IMR-90 (cell line): ENCODE measurements at regions not wholly inside any gene's neighbourhood (a gene's known extent, or its start where the extent isn't known, plus 50 kb on each side); places are given as distances from the start of the nearest gene placed in this dataset.

Experiments used
- ATAC-seq: fragments of 200-7000 bp; cut with Tn5 transposase; 2 replicates; pipeline ENCODE4 v1.9.1; 2020; ENCODE audit warnings: low read depth, mild to moderate bottlenecking, moderate library complexity
- BruUV-seq: library from RNA; stranded (reverse); fragments of 400-500 nt; replicated peaks from 2 replicates; lab custom pipeline; 2021; lab: Mats Ljungman, UMichigan
- CTCF ChIA-PET: fragments of 300-600 bp; formaldehyde crosslinking; extraction: SDS; loops from one replicate; lab custom pipeline; 2021; ENCODE audit warnings: antibody characterized with exemption; lab: Yijun Ruan, JAX
- POLR2A ChIA-PET: fragments of 300-600 bp; sonication (Branson Sonifier 250); formaldehyde crosslinking; loops from one replicate; lab custom pipeline; 2022; ENCODE audit warnings: antibody characterized with exemption; ENCODE audit not compliant: unreplicated experiment; lab: Charles Lee
- DNase-seq: peaks from one replicate; pipeline ENCODE4 v3.0.0; 2013
- H2AFZ ChIP-seq: replicated peaks from 2 replicates; pipeline ENCODE3; 2013; ENCODE audit warnings: low read length, mild to moderate bottlenecking; ENCODE audit not compliant: poor library complexity
- H2AK5ac ChIP-seq: 2 replicates; pipeline ENCODE4 v1.6.1; 2013; ENCODE audit warnings: low read depth, low read length, inconsistent platforms
- H2AK9ac ChIP-seq: replicated peaks from 2 replicates; pipeline ENCODE3; 2013; ENCODE audit warnings: mild to moderate bottlenecking, low read depth, low read length, moderate library complexity; ENCODE audit not compliant: poor library complexity
- H2BK120ac ChIP-seq: 2 replicates; pipeline ENCODE4 v1.6.1; 2013; ENCODE audit warnings: low read depth, low read length, inconsistent platforms
- H2BK15ac ChIP-seq: 3 replicates; pipeline ENCODE4 v1.6.1; 2013; ENCODE audit warnings: low read depth, low read length, inconsistent platforms
- H2BK20ac ChIP-seq: 2 replicates; pipeline ENCODE4 v1.6.1; 2013; ENCODE audit warnings: low read depth, mild to moderate bottlenecking, inconsistent platforms, low read length, moderate library complexity
- H2BK5ac ChIP-seq: 2 replicates; pipeline ENCODE4 v1.6.1; 2013; ENCODE audit warnings: mild to moderate bottlenecking, low read depth, low read length, inconsistent platforms; ENCODE audit not compliant: poor library complexity, severe bottlenecking
- H3K14ac ChIP-seq: replicated peaks from 2 replicates; pipeline ENCODE4 v1.6.1; 2013; ENCODE audit warnings: low read depth, low read length, inconsistent platforms
- H3K18ac ChIP-seq: 2 replicates; pipeline ENCODE4 v1.6.1; 2013; ENCODE audit warnings: low read depth, low read length, control low read depth
- H3K23ac ChIP-seq: 2 replicates; pipeline ENCODE4 v1.6.1; 2013; ENCODE audit warnings: low read depth, low read length, inconsistent platforms
- H3K27ac ChIP-seq: 2 replicates; pipeline ENCODE4 v1.5.1; 2013; ENCODE audit warnings: mild to moderate bottlenecking, control low read depth, low read length; ENCODE audit not compliant: insufficient read depth
- H3K27me3 ChIP-seq: 2 replicates; pipeline ENCODE4 v1.6.1; 2013; ENCODE audit warnings: low read length; ENCODE audit not compliant: control insufficient read depth, insufficient read depth
- H3K36me3 ChIP-seq: 2 replicates; pipeline ENCODE4 v1.6.1; 2013; ENCODE audit warnings: low read length, mixed read lengths; ENCODE audit not compliant: control insufficient read depth, insufficient read depth
- H3K4ac ChIP-seq: 2 replicates; pipeline ENCODE4 v1.6.1; 2013; ENCODE audit warnings: low read depth, low read length, inconsistent platforms
- H3K4me1 ChIP-seq: 2 replicates; pipeline ENCODE4 v1.6.1; 2013; ENCODE audit warnings: low read length, mixed read lengths; ENCODE audit not compliant: control insufficient read depth, insufficient read depth
- H3K4me2 ChIP-seq: 2 replicates; pipeline ENCODE4 v1.6.1; 2013; ENCODE audit warnings: low read depth, mild to moderate bottlenecking, control low read depth, low read length, moderate library complexity
- H3K4me3 ChIP-seq: 2 replicates; pipeline ENCODE4 v1.5.1; 2013; ENCODE audit warnings: low read depth, mild to moderate bottlenecking, control low read depth, low read length, moderate library complexity; ENCODE audit not compliant: insufficient read depth
- H3K56ac ChIP-seq: 2 replicates; pipeline ENCODE4 v1.6.1; 2013; ENCODE audit warnings: low read length, inconsistent platforms; ENCODE audit not compliant: insufficient read depth; ENCODE audit errors: extremely low read depth
- H3K79me1 ChIP-seq, 2 experiments: 2 replicates each; pipeline ENCODE4 v1.6.1; 2013; ENCODE audit warnings: low read length in 2 of 2, inconsistent platforms in 1 of 2, low read depth in 1 of 2
- H3K9ac ChIP-seq: 2 replicates; pipeline ENCODE4 v1.6.1; 2013; ENCODE audit warnings: low read depth, low read length, control low read depth
- H3K9me1 ChIP-seq: 2 replicates; pipeline ENCODE4 v1.6.1; 2013; ENCODE audit warnings: low read length, inconsistent platforms; ENCODE audit not compliant: insufficient read depth
- H3K9me3 ChIP-seq: 2 replicates; pipeline ENCODE4 v1.6.1; 2013; ENCODE audit warnings: low read length; ENCODE audit not compliant: control insufficient read depth, insufficient read depth
- H4K20me1 ChIP-seq: 2 replicates; pipeline ENCODE4 v1.6.1; 2013; ENCODE audit warnings: low read length, inconsistent platforms; ENCODE audit not compliant: insufficient read depth
- H4K5ac ChIP-seq: 2 replicates; pipeline ENCODE4 v1.6.1; 2013; ENCODE audit warnings: mild to moderate bottlenecking, low read depth, low read length, control low read depth
- H4K8ac ChIP-seq, 2 experiments: 2 replicates each; pipeline ENCODE4 v1.6.1; 2013; ENCODE audit warnings: low read depth in 2 of 2, low read length in 2 of 2, control low read depth in 1 of 2, inconsistent platforms in 1 of 2
- H4K91ac ChIP-seq: 2 replicates; pipeline ENCODE4 v1.6.1; 2013; ENCODE audit warnings: low read depth, low read length, inconsistent platforms; ENCODE audit not compliant: insufficient read depth
- BHLHE40 ChIP-seq: fragments of 150-350 bp; IDR thresholded peaks from 2 replicates; pipeline ENCODE4 v1.6.1; 2016; ENCODE audit warnings: mild to moderate bottlenecking, low read depth, low read length
- CEBPB ChIP-seq: IDR thresholded peaks from 2 replicates; pipeline ENCODE4 v1.6.1; 2012; ENCODE audit warnings: low read depth, low read length, improper control_type of control experiment
- CHD1 ChIP-seq: IDR thresholded peaks from 2 replicates; pipeline ENCODE4 v1.6.1; 2012; ENCODE audit warnings: low read depth, low read length, improper control_type of control experiment
- MAFK ChIP-seq: IDR thresholded peaks from 2 replicates; pipeline ENCODE4 v1.6.1; 2012; ENCODE audit warnings: low read depth, low read length, improper control_type of control experiment
- MXI1 ChIP-seq: IDR thresholded peaks from 2 replicates; pipeline ENCODE4 v1.6.1; 2012; ENCODE audit warnings: low read depth, mild to moderate bottlenecking, low read length, moderate library complexity, borderline replicate concordance
- RAD21 ChIP-seq: IDR thresholded peaks from 2 replicates; pipeline ENCODE4 v1.6.1; 2012; ENCODE audit warnings: low read length, improper control_type of control experiment
- RCOR1 ChIP-seq: IDR thresholded peaks from 2 replicates; pipeline ENCODE4 v1.6.1; 2012; ENCODE audit warnings: mild to moderate bottlenecking, low read length, improper control_type of control experiment; ENCODE audit not compliant: insufficient replicate concordance
- RFX5 ChIP-seq: IDR thresholded peaks from 2 replicates; pipeline ENCODE4 v1.8.0; 2012; ENCODE audit warnings: low read depth, mild to moderate bottlenecking, low read length, moderate library complexity
- SMC3 ChIP-seq: fragments of 150-350 bp; IDR thresholded peaks from 2 replicates; pipeline ENCODE4 v1.6.1; 2016; ENCODE audit warnings: low read depth, mild to moderate bottlenecking, antibody characterized with exemption, low read length, moderate library complexity
- WGBS, 2 experiments: methylation state at CpG; one replicate each; pipeline versions ENCODE4 v1.1.5 to v1.1.7; 2013; ENCODE audit warnings: missing lambda C conversion rate in 2 of 2; ENCODE audit not compliant: insufficient read length in 1 of 2; ENCODE audit errors: extremely low coverage in 2 of 2; 5-methylcytosine and 5-hydroxymethylcytosine counted together
- dilution Hi-C: fragments of 300-500 bp; cut with HindIII; formaldehyde crosslinking; loops from one replicate; pipeline ENCODE4 v1.14.3; 2018; ENCODE audit warnings: low sequenced_read_pairs; ENCODE audit not compliant: unreplicated experiment
- in situ Hi-C: fragments of 300-500 bp; cut with MboI; formaldehyde crosslinking; loops from 3 replicates; pipeline ENCODE4 v1.14.3; 2019; ENCODE audit warnings: low sequenced_read_pairs, inconsistent platforms, mixed read lengths
- intact Hi-C: fragments of 100-400 bp; cut with micrococcal nuclease; formaldehyde crosslinking; loops from 2 replicates; pipeline ENCODE4 v1.10.0; 2022
- TF ChIP-seq, protein P1 (sequence below): conservative IDR thresholded peaks from 2 replicates; pipeline ENCODE4 v1.5.1; 2012; ENCODE audit warnings: mild to moderate bottlenecking, low read depth, low read length, improper control_type of control experiment

DNA sequence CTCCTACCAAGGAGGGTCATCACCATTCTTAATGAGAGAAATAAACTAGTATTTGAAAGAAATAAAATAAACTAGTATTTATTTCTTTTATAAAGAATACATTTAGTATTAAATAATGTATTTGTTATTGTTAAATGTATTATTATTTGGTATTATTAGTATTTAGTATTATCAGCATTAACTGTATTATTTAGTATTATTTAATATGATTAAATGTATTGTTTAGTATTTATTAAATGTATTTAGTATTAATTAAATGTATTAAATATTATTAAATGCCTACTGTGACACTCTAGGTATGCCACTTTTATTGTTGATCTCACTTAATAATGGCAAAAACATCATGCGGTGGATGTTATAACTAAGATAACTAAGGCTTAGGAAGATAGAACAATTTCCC lies 353.6 kb upstream of the MAP2 start:
- no peak overlapping the region for H3K56ac ChIP-seq
- DNase-seq (no peak), ATAC-seq (no peak)
- no peaks in the 10 kb centered on the region for H3K27me3 ChIP-seq
- dilution Hi-C loops = no loop called here
- in situ Hi-C loops = no loop called here
- POLR2A ChIA-PET = no interaction called here
- H2BK15ac ChIP-seq = no peak overlapping the region
- no peak overlapping the region for H4K91ac ChIP-seq
- H2BK120ac ChIP-seq = no peak overlapping the region
- H3K36me3 ChIP-seq = no peaks in the 10 kb centered on the region
- H3K23ac ChIP-seq = no peak overlapping the region
- intact Hi-C loops = no loop called here
- H3K9me1 ChIP-seq = no peaks in the 10 kb centered on the region
- no peak overlapping the region for H4K5ac ChIP-seq
- H2AFZ ChIP-seq = no peak overlapping the region
- H3K4ac ChIP-seq = no peak overlapping the region
- TF ChIP-seq, protein P1, sequence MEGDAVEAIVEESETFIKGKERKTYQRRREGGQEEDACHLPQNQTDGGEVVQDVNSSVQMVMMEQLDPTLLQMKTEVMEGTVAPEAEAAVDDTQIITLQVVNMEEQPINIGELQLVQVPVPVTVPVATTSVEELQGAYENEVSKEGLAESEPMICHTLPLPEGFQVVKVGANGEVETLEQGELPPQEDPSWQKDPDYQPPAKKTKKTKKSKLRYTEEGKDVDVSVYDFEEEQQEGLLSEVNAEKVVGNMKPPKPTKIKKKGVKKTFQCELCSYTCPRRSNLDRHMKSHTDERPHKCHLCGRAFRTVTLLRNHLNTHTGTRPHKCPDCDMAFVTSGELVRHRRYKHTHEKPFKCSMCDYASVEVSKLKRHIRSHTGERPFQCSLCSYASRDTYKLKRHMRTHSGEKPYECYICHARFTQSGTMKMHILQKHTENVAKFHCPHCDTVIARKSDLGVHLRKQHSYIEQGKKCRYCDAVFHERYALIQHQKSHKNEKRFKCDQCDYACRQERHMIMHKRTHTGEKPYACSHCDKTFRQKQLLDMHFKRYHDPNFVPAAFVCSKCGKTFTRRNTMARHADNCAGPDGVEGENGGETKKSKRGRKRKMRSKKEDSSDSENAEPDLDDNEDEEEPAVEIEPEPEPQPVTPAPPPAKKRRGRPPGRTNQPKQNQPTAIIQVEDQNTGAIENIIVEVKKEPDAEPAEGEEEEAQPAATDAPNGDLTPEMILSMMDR = no peak
- TF ChIP-seq MAFK (no peak), SMC3 (no peak), CEBPB (no peak), RAD21 (no peak), RCOR1 (no peak), MXI1 (no peak), RFX5 (no peak), BHLHE40 (no peak), CHD1 (no peak)
- no peak overlapping the region for H2BK20ac ChIP-seq
- no peaks in the 10 kb centered on the region for H4K20me1 ChIP-seq
- H3K14ac ChIP-seq = no peak overlapping the region
- H2AK9ac ChIP-seq = no peak overlapping the region
- BruUV-seq = no TSS peak
- H3K18ac ChIP-seq = no peak overlapping the region
- H3K4me3 ChIP-seq = no peak overlapping the region
- H4K8ac ChIP-seq = no peak overlapping the region
- H3K9ac ChIP-seq = no peak overlapping the region
- CTCF ChIA-PET = no interaction called here
- H2BK5ac ChIP-seq = no peak overlapping the region
- no peak overlapping the region for H3K4me2 ChIP-seq
- H3K27ac ChIP-seq = no peak overlapping the region
- H3K4me1 ChIP-seq = no peaks in the 10 kb centered on the region
- H2AK5ac ChIP-seq = no peak overlapping the region
- H3K79me1 ChIP-seq = no peaks in the 10 kb centered on the region
- WGBS, 2 experiments = no CpG with 5 or more reads among the region's 1 CpG
- peaks cover 12% of the 10 kb centered on the region for H3K9me3 ChIP-seq
